CD4-positive, alpha-beta T cell treated with Interleukin-21 for 1 hour (primary cell): ENCODE measurements at regions not wholly inside any gene's neighbourhood (a gene's known extent, or its start where the extent isn't known, plus 50 kb on each side); places are given as distances from the start of the nearest gene placed in this dataset.

Experiments
- DNase-seq: peaks from one replicate; pipeline ENCODE4 v3.0.0-alpha.2; 2020

- DNase-seq: no peak
Observed at GRCh38 chr3:117135207-117135606, 425.6 kb downstream of the TUSC7 start.

GRCh38 chr3:117136003-117136402 lies 426.4 kb downstream of the TUSC7 start:
- DNase-seq: no peak

GRCh38 chr3:117137065-117137464 lies 427.5 kb downstream of the TUSC7 start:
- no peak for DNase-seq

- DNase-seq: no peak
Observed at GRCh38 chr3:117139681-117140080, 430.1 kb downstream of the TUSC7 start.

GRCh38 chr3:117141812-117142211 lies 432.2 kb downstream of the TUSC7 start:
- no peak for DNase-seq

GRCh38 chr3:117144853-117145252 lies 435.3 kb downstream of the TUSC7 start:
- DNase-seq: no peak

- DNase-seq: no peak
Observed at GRCh38 chr3:117145677-117146076, 436.1 kb downstream of the TUSC7 start.

GRCh38 chr3:117146571-117146970 lies 437.0 kb downstream of the TUSC7 start:
- DNase-seq: no peak

- DNase-seq: no peak
Observed at GRCh38 chr3:117149584-117149983, 440.0 kb downstream of the TUSC7 start.

GRCh38 chr3:117150628-117151027 lies 441.0 kb downstream of the TUSC7 start:
- no peak for DNase-seq

GRCh38 chr3:117160176-117160575 lies 450.6 kb downstream of the TUSC7 start:
- DNase-seq: no peak

- DNase-seq: no peak
Observed at GRCh38 chr3:117161816-117162215, 452.2 kb downstream of the TUSC7 start.

GRCh38 chr3:117165176-117165575 lies 455.6 kb downstream of the TUSC7 start:
- no peak for DNase-seq

- no peak for DNase-seq
Observed at GRCh38 chr3:117165601-117166051, 456.0 kb downstream of the TUSC7 start.

- no peak for DNase-seq
Observed at GRCh38 chr3:117168896-117169295, 459.3 kb downstream of the TUSC7 start.

- DNase-seq: no peak
Observed at GRCh38 chr3:117170094-117170493, 460.5 kb downstream of the TUSC7 start.

- no peak for DNase-seq
Observed at GRCh38 chr3:117171124-117171523, 461.5 kb downstream of the TUSC7 start.

GRCh38 chr3:117172426-117172825 lies 462.8 kb downstream of the TUSC7 start:
- no peak for DNase-seq

- no peak for DNase-seq
Observed at GRCh38 chr3:117181222-117181621, 471.6 kb downstream of the TUSC7 start.

- no peak for DNase-seq
Observed at GRCh38 chr3:117184574-117184973, 475.0 kb downstream of the TUSC7 start.

GRCh38 chr3:117191245-117191644 lies 481.7 kb downstream of the TUSC7 start:
- DNase-seq: no peak

- no peak for DNase-seq
Observed at GRCh38 chr3:117192888-117193287, 483.3 kb downstream of the TUSC7 start.

GRCh38 chr3:117193390-117193789 lies 483.8 kb downstream of the TUSC7 start:
- DNase-seq: no peak

- DNase-seq: no peak
Observed at GRCh38 chr3:117195034-117195433, 485.5 kb downstream of the TUSC7 start.

GRCh38 chr3:117200962-117201361 lies 491.4 kb downstream of the TUSC7 start:
- DNase-seq: no peak
